ENCODE measurements at regions not wholly inside any gene's neighbourhood (a gene's known extent, or its start where the extent isn't known, plus 50 kb on each side); places are given as distances from the start of the nearest gene placed in this dataset.

- intact Hi-C loops (cut with DNase I; ENCODE audit: low total_unique reads), result no loop called here
- no peak overlapping the region for H3K27ac ChIP-seq
- no peaks in the 10 kb centered on the region for H3K36me3 ChIP-seq
- H3K4me3 ChIP-seq, result no peak overlapping the region
- no peaks in the 10 kb centered on the region for H3K9me3 ChIP-seq
- TF ChIP-seq POLR2AphosphoS5 (IDR thresholded peaks at IDR 0.05) (no peak), CTCF (IDR thresholded peaks at IDR 0.05) (no peak), POLR2A (IDR thresholded peaks at IDR 0.05) (no peak)
- H3K27me3 ChIP-seq, result no peaks in the 10 kb centered on the region
- DNase-seq (ENCODE audit: low spot score in 2 of 2), result no peak
- H3K4me1 ChIP-seq, result no peaks in the 10 kb centered on the region
These were observed 406.9 kb downstream of the FGF9 start for GRCh38 chr13:22077764-22078163.

DNA sequence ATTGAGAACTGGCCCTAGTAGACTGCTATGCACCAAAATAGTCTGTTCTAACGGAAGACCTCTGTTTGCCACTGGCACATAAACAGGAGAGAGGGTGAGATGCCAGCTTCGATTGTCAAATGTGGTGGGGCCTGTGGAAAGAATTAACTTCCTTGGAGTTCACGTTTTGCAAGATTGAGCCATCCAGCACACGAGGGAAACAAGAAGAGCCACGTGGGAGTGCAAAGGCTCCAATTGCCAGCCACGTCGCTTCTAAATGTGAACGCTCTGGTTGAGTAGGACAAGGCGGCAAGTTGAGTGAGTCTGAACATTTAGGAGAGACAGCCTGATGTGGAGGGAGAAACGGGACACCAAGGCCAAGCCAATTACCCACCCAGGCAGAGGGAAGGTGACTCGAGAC, 409.1 kb downstream of the FGF9 start:
- Histone ChIP-seq H3K36me3 (no peaks in the 10 kb centered on the region), H3K27me3 (no peaks in the 10 kb centered on the region)
- TF ChIP-seq POLR2AphosphoS5 (IDR thresholded peaks at IDR 0.05), result no peak

DNA sequence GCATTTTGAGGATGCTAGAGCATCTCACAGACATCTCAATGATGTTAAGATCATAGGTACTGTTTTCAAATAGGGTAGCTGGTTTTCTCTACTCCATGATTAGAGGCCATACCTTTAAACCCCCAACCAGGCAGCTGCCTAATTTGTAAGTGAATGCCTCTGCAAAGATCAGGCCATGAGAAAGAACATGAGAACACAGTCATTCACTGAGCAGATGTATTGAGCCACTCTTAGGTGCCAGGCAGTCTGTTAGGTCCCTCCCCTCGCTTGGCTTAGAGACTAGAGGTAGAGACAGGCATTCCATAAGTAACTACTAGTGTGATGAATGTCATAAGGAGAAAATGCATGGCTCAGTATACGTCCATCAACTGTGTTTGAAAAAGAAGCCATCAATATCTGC, 410.0 kb downstream of the FGF9 start:
- no peak for DNase-seq (ENCODE audit: low spot score in 2 of 2)
- H3K27me3 ChIP-seq, result no peaks in the 10 kb centered on the region
- H3K4me1 ChIP-seq, result no peaks in the 10 kb centered on the region
- H3K9me3 ChIP-seq, result no peaks in the 10 kb centered on the region
- intact Hi-C loops (cut with DNase I; ENCODE audit: low total_unique reads), result no loop called here
- no peak for TF ChIP-seq POLR2AphosphoS5 (IDR thresholded peaks at IDR 0.05)
- no peak for TF ChIP-seq CTCF (IDR thresholded peaks at IDR 0.05)
- TF ChIP-seq POLR2A (IDR thresholded peaks at IDR 0.05), result no peak
- H3K4me3 ChIP-seq, result no peak overlapping the region
- H3K27ac ChIP-seq, result no peak overlapping the region
- H3K36me3 ChIP-seq, result no peaks in the 10 kb centered on the region

More for the DNA sequence above, 409.1 kb downstream of the FGF9 start:
- intact Hi-C loops (cut with DNase I; ENCODE audit: low total_unique reads), result no loop called here
- Histone ChIP-seq H3K27ac (no peak overlapping the region), H3K4me1 (no peaks in the 10 kb centered on the region), H3K4me3 (no peak overlapping the region), H3K9me3 (no peaks in the 10 kb centered on the region)
- no peak for DNase-seq (ENCODE audit: low spot score in 2 of 2)

DNA sequence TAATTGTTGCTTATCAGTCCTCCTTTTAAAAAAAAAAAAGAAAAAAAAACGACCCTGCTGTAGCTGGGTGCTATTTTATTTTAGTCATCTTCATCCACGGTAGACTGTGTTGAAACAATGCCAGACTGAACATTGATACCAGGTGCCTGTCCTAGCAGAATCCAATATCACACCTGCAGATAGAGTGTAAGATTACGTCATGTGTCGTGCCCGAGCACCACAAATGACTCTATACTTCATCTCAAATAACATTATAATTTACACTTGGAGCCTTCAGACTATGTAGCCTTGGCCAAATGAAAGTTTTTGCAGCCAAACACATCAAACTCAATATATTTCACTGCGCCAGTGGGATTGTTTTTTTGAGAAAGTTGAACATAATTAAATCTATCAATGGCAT, 410.6 kb downstream of the FGF9 start:
- H3K27ac ChIP-seq, result no peak overlapping the region
- H3K4me3 ChIP-seq, result no peak overlapping the region
- no peaks in the 10 kb centered on the region for H3K27me3 ChIP-seq
- no peaks in the 10 kb centered on the region for H3K4me1 ChIP-seq
- no peaks in the 10 kb centered on the region for H3K36me3 ChIP-seq
- no peak for DNase-seq (ENCODE audit: low spot score in 2 of 2)
- intact Hi-C loops (cut with DNase I; ENCODE audit: low total_unique reads), result no loop called here
- TF ChIP-seq POLR2A (IDR thresholded peaks at IDR 0.05), result no peak
- no peak for TF ChIP-seq POLR2AphosphoS5 (IDR thresholded peaks at IDR 0.05)
- no peak for TF ChIP-seq CTCF (IDR thresholded peaks at IDR 0.05)
- H3K9me3 ChIP-seq, result no peaks in the 10 kb centered on the region

GRCh38 chr13:22082030-22082429, 411.2 kb downstream of the FGF9 start:
- no peak for TF ChIP-seq CTCF (IDR thresholded peaks at IDR 0.05)
- TF ChIP-seq POLR2AphosphoS5 (IDR thresholded peaks at IDR 0.05), result no peak
- no peak for TF ChIP-seq POLR2A (IDR thresholded peaks at IDR 0.05)
- intact Hi-C loops (cut with DNase I; ENCODE audit: low total_unique reads), result no loop called here

More at GRCh38 chr13:22082030-22082429, 411.2 kb downstream of the FGF9 start:
- no peak overlapping the region for H3K4me3 ChIP-seq
- DNase-seq (ENCODE audit: low spot score in 2 of 2), result no peak
- no peaks in the 10 kb centered on the region for H3K9me3 ChIP-seq
- H3K4me1 ChIP-seq, result no peaks in the 10 kb centered on the region
- H3K36me3 ChIP-seq, result no peaks in the 10 kb centered on the region
- H3K27me3 ChIP-seq, result no peaks in the 10 kb centered on the region
- no peak overlapping the region for H3K27ac ChIP-seq
